Kidney epithelial cell (primary cell): ENCODE measurements at regions not wholly inside any gene's neighbourhood (a gene's known extent, or its start where the extent isn't known, plus 50 kb on each side); places are given as distances from the start of the nearest gene placed in this dataset.
A peak's percentile ranks its signal among the peaks of the same experiment; 100 is the strongest.

Source experiments
- DNase-seq: peaks from one replicate; pipeline ENCODE4 v3.0.0-alpha.2; 2010; ENCODE audit warnings: low read depth
- H3K27me3 ChIP-seq: 2 replicates; pipeline ENCODE4 v1.6.0; 2011; ENCODE audit warnings: low read length; ENCODE audit not compliant: control insufficient read depth, insufficient read depth
- H3K36me3 ChIP-seq: 2 replicates; pipeline ENCODE4 v1.5.1; 2011; ENCODE audit warnings: low read length; ENCODE audit not compliant: control insufficient read depth, insufficient read depth
- H3K4me3 ChIP-seq: 2 replicates; pipeline ENCODE4 v1.5.1; 2011; ENCODE audit warnings: low read depth, mild to moderate bottlenecking, control low read depth, low read length
- TF ChIP-seq, protein P1 (sequence below): IDR thresholded peaks from 2 replicates; pipeline ENCODE4 v1.5.1; 2011; ENCODE audit warnings: mild to moderate bottlenecking, moderate library complexity, low read length, control low read depth, inconsistent platforms; ENCODE audit not compliant: insufficient read depth, poor library complexity, severe bottlenecking

DNA sequence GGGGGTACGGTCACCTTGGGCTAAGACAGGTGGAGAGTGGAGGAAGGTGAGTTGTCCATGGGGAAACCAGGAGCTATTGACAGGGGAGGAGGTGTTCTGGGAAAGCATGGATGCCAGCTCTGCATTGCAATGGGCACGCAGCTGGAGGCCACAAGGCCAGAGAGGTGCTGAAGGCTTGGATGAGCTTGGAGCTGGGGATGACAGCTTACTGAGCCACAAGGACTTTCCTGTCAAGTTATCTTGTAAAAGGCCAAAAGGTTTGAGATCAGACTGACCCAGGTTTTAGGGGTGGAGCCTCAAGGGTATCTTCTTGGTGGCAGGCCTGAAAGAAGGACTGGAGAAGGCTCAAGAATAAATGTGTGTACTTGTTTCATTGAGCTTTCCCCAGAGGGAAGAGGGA is 115.2 kb downstream of the ASB7 start:
- DNase-seq, result no peak
- H3K27me3 ChIP-seq, result no peaks in the 10 kb centered on the region
- TF ChIP-seq, protein P1, sequence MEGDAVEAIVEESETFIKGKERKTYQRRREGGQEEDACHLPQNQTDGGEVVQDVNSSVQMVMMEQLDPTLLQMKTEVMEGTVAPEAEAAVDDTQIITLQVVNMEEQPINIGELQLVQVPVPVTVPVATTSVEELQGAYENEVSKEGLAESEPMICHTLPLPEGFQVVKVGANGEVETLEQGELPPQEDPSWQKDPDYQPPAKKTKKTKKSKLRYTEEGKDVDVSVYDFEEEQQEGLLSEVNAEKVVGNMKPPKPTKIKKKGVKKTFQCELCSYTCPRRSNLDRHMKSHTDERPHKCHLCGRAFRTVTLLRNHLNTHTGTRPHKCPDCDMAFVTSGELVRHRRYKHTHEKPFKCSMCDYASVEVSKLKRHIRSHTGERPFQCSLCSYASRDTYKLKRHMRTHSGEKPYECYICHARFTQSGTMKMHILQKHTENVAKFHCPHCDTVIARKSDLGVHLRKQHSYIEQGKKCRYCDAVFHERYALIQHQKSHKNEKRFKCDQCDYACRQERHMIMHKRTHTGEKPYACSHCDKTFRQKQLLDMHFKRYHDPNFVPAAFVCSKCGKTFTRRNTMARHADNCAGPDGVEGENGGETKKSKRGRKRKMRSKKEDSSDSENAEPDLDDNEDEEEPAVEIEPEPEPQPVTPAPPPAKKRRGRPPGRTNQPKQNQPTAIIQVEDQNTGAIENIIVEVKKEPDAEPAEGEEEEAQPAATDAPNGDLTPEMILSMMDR, result no peak
- H3K4me3 ChIP-seq, result no peak overlapping the region
- no peaks in the 10 kb centered on the region for H3K36me3 ChIP-seq

DNA sequence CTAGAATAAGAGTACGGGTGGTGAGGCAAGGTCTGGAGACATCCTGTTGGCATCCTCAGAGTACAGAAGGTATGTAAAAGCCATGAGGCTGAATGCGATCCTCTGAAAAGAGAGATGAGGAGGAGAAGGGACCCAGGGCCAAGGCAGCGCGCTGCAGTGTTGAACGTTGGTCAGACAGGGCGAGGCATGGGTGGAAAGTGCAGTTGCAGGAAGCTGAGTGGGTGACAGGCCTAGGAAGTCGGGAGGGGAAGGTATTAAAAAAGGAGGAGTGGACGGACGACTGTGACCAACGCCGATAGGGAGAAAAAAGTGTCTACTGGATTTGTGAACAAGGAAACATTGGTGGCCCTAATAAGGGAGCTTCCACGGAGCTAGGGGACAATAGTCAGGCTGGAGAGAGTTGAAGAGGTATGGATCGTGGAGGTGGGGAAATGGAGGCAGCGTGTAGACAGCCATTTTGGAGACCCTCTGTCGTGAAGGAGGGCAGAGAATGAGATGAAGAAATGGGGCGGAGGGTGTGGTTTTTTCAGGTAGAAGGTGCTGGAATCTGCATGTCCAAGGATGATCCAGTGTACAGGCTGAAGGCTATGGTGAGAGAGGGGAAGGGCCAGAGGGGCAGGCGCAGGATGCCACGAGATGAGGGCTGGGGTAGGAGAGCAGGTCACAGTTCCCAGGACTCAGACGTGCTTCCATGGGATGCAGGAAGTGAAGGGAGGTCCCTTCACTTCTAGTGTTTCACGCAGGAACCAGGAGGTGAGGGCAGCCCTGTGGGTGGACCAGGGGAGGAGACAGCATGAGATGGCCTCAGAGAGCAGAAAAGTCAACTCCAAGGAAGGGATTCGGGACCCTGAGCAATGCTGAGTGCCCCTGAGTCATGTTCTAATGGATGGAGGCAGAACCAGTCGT is 115.9 kb downstream of the ASB7 start:
- H3K27me3 ChIP-seq, result no peaks in the 10 kb centered on the region
- DNase-seq, result no peak
- no peaks in the 10 kb centered on the region for H3K36me3 ChIP-seq
- TF ChIP-seq, protein P1, result no peak
- H3K4me3 ChIP-seq, result no peak overlapping the region

DNA sequence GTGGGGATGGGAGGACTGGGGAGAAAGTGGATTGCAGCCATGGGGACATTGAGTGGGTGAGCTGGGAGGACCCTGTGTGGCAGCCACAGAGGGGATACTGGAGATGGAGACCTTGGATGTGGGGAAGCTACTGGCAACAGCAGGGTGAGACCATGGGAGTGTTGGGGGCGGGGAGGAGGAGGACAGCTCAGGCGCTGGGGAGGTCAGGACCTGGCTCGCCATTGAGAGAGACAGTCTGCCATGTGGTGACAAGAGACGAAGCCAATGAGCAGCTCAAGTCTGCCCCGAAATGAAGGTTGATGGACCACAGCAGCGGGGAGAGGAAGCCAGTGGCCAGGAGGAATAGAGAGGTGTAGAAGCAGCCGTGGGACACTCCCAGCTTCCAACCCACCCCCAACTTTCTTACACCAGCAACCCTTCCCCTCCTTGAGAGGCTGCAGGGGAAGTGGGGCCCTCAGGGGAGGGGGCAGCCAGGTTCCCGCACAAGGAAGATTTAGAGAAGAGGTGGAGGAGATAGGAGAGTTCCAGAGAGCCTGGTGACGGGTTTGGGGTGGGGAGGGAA is 118.1 kb downstream of the ASB7 start:
- no peaks in the 10 kb centered on the region for H3K27me3 ChIP-seq
- H3K4me3 ChIP-seq, result no peak overlapping the region
- no peaks in the 10 kb centered on the region for H3K36me3 ChIP-seq
- no peak for DNase-seq
- TF ChIP-seq, protein P1, result no peak

DNA sequence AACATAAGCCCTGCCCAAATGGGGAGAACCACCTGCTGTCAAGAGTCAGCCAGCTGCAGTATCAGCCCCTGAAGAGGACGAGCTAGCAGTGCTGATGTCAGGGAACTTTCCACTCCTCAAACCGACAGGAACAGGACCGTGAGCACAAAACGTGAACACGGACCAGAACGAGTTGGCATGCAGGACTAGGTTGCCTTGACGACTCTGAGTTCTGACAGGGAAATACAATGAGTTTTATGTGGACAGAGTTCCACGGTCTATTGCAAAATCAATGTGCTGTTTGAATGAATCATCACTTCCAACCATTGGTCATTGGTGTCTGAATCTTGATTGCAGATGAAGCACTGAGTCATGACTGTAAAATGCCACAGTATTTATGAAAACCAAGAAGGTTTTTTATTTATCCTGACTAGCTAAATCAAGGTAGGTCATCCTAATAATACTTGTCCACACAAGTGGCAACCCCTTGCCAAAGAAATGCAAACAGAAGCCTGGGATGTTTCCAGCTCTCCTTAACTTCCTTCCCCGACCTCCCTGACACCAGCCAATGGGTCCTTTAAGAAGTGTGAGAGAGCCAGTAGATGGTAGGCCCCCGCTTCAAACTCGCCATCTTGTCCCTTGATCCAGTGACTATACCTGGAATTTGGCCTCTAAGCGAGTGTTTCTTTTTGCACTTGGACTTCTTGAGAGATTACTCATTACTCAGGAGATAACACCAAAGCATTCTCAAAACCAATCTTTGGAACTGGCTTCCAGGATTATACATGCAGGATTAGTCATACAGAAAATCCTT is 119.6 kb downstream of the ASB7 start:
- Histone ChIP-seq H3K4me3 (no peak overlapping the region), H3K36me3 (no peaks in the 10 kb centered on the region), H3K27me3 (no peaks in the 10 kb centered on the region)
- peak; percentile 100 for DNase-seq
- TF ChIP-seq, protein P1, result no peak

DNA sequence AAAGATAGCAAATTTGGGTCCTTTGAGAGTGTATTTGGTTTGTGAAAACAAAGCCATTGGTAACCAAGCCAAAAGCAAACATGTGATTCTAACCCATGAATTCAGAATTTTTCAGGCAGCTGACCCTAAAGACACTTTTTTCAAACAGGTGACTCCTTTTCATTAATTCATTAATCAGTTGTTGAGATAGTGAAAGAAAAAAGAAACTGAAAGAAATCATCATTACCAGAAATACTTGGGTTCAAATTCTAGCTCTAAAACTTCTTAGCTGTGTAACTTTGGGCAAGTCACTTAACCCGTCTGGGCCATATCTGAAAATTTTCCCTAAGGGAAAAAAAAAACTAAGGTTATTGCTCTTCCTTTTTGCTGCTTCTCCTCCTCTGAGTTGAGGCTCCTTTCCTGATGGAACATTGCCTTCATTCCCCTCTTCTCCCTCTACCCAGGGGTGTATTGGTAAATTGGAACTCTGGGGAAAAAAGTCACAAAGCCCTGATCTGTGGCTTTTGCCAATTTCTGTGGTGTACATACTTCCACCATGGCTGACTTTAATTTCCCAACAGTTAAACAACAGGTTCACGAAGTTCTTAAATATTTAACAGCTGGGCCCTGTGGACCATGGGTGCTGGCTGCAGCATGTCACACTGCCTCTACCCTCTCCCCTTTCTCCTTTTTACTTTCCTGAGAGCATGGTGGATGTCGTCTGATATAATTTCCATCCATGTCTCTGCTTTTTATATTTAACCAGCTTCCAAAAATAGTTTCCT is 120.3 kb downstream of the ASB7 start:
- H3K36me3 ChIP-seq, result no peaks in the 10 kb centered on the region
- H3K4me3 ChIP-seq, result no peak overlapping the region
- no peaks in the 10 kb centered on the region for H3K27me3 ChIP-seq
- no peak for DNase-seq
- TF ChIP-seq, protein P1, result no peak
